ENCODE measurements at regions not wholly inside any gene's neighbourhood (a gene's known extent, or its start where the extent isn't known, plus 50 kb on each side); places are given as distances from the start of the nearest gene placed in this dataset.

DNA sequence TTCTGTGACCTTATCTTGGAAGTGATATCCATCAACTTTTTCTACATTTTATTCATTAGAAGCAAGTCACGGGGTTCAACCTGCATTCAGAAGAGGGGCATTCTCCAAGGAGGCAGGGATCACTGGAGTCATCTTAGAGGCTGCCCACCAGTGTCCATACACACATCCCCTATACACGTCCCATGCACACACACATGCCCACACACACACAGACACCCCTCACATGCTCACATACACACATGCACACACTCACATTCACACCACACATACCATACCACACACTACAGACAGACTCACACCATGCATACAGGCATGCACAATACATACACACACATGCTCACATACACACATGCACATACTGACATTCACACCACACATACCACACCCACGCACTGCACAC lies 884.7 kb downstream of the TBC1D22A start:
- no peak for TF ChIP-seq POLR2A (IDR thresholded peaks at IDR 0.05)
- TF ChIP-seq, protein P1, sequence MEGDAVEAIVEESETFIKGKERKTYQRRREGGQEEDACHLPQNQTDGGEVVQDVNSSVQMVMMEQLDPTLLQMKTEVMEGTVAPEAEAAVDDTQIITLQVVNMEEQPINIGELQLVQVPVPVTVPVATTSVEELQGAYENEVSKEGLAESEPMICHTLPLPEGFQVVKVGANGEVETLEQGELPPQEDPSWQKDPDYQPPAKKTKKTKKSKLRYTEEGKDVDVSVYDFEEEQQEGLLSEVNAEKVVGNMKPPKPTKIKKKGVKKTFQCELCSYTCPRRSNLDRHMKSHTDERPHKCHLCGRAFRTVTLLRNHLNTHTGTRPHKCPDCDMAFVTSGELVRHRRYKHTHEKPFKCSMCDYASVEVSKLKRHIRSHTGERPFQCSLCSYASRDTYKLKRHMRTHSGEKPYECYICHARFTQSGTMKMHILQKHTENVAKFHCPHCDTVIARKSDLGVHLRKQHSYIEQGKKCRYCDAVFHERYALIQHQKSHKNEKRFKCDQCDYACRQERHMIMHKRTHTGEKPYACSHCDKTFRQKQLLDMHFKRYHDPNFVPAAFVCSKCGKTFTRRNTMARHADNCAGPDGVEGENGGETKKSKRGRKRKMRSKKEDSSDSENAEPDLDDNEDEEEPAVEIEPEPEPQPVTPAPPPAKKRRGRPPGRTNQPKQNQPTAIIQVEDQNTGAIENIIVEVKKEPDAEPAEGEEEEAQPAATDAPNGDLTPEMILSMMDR (IDR thresholded peaks at IDR 0.05): no peak

All from esophagus squamous epithelium (tissue), 4 donors.